Stimulated activated naive CD8-positive, alpha-beta T cell treated with anti-CD3 and anti-CD28 coated beads, Interleukin-15, amount 100 ng/mL, for 72 hours (primary cell): ENCODE measurements at regions not wholly inside any gene's neighbourhood (a gene's known extent, or its start where the extent isn't known, plus 50 kb on each side); places are given as distances from the start of the nearest gene placed in this dataset.

Experiments used
- ATAC-seq: fragments of 150-1000 bp; cut with Tn5 transposase; 2 replicates; pipeline ENCODE4 v1.10.0; 2021; ENCODE audit warnings: mild to moderate bottlenecking, moderate library complexity
- DNase-seq, 2 donors: peaks; one replicate each; pipeline ENCODE4 v3.0.0; 2021 to 2022
- H3K27ac Mint-ChIP-seq, 2 donors: one replicate each; pipeline ENCODE4 v1.8.0; 2022; ENCODE audit warnings: mild to moderate bottlenecking in 2 of 2, mixed read lengths in 2 of 2, moderate library complexity in 2 of 2
- H3K27me3 Mint-ChIP-seq: one replicate; pipeline ENCODE4 v1.8.0; 2022; ENCODE audit warnings: mixed read lengths
- H3K4me1 Mint-ChIP-seq: one replicate; pipeline ENCODE4 v1.8.0; 2022; ENCODE audit warnings: mild to moderate bottlenecking, mixed read lengths
- H3K4me3 Mint-ChIP-seq, 2 donors: one replicate each; pipeline ENCODE4 v1.8.0; 2022; ENCODE audit warnings: mild to moderate bottlenecking in 2 of 2, mixed read lengths in 2 of 2, moderate library complexity in 1 of 2
- H3K9me3 Mint-ChIP-seq, 2 donors: one replicate each; pipeline ENCODE4 v1.8.0; 2022; ENCODE audit warnings: mixed read lengths in 2 of 2

GRCh38 chr2:153068052-153068451 is 349.6 kb downstream of the ARL6IP6 start:
- no peak overlapping the region for H3K27ac Mint-ChIP-seq
- no peak overlapping the region for H3K4me3 Mint-ChIP-seq
- H3K4me1 Mint-ChIP-seq, result no peaks in the 10 kb centered on the region
- no peak for ATAC-seq
- no peak for DNase-seq
- no peaks in the 10 kb centered on the region for H3K9me3 Mint-ChIP-seq
- H3K27me3 Mint-ChIP-seq, result no peaks in the 10 kb centered on the region

DNA sequence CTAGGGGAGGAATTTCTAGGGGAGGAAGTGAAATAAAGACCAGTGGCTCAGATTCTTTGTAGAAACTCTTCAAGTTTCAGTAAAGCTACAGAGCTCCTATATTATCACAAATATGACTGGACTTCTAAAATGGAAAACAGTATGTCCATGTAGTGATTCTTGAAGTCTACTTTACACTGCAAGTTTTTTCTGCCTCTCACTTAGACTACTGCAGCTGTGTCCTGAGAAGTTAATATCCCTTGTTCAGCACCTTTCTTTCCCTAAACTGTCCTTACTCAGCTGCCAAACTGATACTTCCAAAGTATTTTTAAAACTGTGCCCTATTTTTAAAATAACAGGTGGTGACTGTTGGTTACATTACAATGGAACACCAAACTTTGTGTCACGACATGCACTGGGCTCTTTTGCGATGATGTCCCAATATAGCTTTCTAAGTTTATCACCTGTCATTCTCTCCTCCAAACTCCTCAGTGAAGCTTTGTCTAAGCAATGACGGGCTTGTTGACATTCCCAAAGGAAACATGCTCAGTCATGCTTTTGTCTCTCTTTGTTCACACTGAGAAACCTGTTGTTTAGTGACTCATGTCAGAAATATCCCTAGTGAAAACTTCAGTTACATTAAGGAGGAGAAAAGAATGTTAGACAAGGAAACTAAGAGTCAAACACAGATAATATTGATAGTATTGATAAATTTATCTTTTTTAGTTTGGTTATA is 341.1 kb downstream of the ARL6IP6 start:
- no peaks in the 10 kb centered on the region for H3K9me3 Mint-ChIP-seq

DNA sequence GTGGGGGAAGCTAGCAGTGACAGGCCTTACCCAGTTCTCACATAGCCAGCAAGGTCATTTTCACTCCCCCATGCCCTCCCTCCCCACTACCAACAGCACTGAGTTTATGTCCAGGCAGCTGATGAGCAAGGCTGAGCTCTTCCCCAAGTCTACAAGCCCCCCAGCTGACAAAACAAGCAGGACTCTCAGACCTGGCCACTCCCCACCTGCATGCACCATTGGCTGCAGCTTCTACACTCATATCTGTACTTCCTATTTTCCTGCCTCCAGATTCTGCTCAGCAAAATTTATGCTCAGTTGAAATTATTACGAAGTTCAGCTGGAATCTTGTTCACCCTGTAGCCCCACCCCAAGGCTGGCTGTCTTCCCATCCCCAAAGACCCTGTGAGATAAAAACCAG is 339.3 kb downstream of the ARL6IP6 start:
- no peaks in the 10 kb centered on the region for H3K27me3 Mint-ChIP-seq
- H3K9me3 Mint-ChIP-seq, result no peaks in the 10 kb centered on the region
- ATAC-seq, result no peak
- H3K27ac Mint-ChIP-seq, result no peak overlapping the region
- no peak for DNase-seq
- H3K4me1 Mint-ChIP-seq, result no peaks in the 10 kb centered on the region
- no peak overlapping the region for H3K4me3 Mint-ChIP-seq

More for the DNA sequence above, 341.1 kb downstream of the ARL6IP6 start:
- no peak for ATAC-seq
- Mint-ChIP-seq H3K27ac (peak overlapping the region in 1 of 2 donors; percentile 19), H3K27me3 (no peaks in the 10 kb centered on the region), H3K4me3 (no peak overlapping the region), H3K4me1 (no peaks in the 10 kb centered on the region)
- DNase-seq, result no peak

- Mint-ChIP-seq H3K27ac (no peak overlapping the region), H3K9me3 (no peaks in the 10 kb centered on the region), H3K4me1 (no peaks in the 10 kb centered on the region), H3K27me3 (no peaks in the 10 kb centered on the region), H3K4me3 (no peak overlapping the region)
- ATAC-seq (no peak), DNase-seq (no peak)
Observed at GRCh38 chr2:153055182-153055581, 336.8 kb downstream of the ARL6IP6 start.

DNA sequence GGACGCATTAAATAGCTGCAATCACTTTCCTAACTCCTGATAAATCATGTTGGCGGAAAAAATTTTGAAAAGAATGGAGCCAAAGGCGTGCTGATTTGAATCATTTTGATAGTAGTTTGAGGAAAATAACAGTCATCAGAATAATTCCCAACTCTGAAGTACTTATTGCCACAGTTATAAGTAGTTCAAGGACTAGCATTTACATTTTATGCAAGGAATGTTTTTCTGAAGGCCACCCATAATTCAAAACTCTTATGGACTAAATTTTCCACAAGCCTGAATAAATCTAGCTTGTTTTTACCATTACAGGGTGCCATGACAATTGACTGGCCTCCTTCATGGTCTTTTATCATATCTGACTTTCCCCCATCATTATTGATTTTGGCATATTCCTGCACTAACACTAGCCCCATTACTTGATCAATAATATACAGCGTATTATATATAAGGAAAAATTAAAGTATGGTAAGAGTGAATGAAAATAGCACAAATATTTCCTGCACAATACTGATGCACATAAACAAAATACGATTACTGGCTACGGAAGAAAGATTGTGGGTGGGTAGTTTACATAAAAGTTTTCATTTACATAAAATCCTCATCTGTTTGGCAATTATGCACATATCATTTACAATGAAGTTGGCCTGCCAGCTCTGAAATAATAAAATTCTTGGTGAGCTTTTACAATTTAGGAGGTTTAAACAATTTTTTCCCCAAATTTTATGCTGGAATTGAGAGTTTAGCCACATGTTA is 334.6 kb downstream of the ARL6IP6 start:
- H3K9me3 Mint-ChIP-seq, result no peaks in the 10 kb centered on the region
- H3K27ac Mint-ChIP-seq, result no peak overlapping the region
- H3K27me3 Mint-ChIP-seq, result no peaks in the 10 kb centered on the region
- DNase-seq (no peak), ATAC-seq (no peak)
- no peak overlapping the region for H3K4me3 Mint-ChIP-seq
- H3K4me1 Mint-ChIP-seq, result no peaks in the 10 kb centered on the region

- Mint-ChIP-seq H3K27me3 (peaks cover 15% of the 10 kb centered on the region), H3K9me3 (no peaks in the 10 kb centered on the region), H3K27ac (no peak overlapping the region), H3K4me3 (no peak overlapping the region), H3K4me1 (no peaks in the 10 kb centered on the region)
- no peak for DNase-seq
- ATAC-seq, result no peak
Observed at GRCh38 chr2:153047220-153047619, 328.8 kb downstream of the ARL6IP6 start.

- Mint-ChIP-seq H3K27ac (no peak overlapping the region), H3K4me1 (no peaks in the 10 kb centered on the region), H3K9me3 (peaks cover 5 to 9% of the 10 kb centered on the region in 2 donors), H3K27me3 (peaks cover 15% of the 10 kb centered on the region), H3K4me3 (no peak overlapping the region)
- ATAC-seq (no peak), DNase-seq (no peak)
Observed at GRCh38 chr2:153043385-153043784, 325.0 kb downstream of the ARL6IP6 start.

DNA sequence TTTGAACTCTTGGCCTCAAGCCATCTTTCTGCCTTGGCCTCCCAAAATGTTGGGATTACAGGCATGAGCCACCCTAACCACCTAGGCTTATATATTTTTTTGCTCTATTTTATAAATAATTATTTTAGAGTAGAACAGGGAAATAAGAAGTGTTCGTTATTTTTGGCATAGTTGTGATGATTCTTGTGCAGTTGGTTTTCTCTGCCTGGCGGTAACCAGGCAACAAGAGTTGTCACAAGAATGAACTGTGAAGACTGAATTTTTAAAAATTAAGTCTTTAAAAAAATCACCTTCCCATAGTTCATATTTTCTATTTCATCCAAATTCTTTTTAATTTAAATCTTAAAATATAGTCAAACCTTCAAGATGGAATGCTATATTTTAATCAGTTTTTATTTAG is 310.2 kb downstream of the ARL6IP6 start:
- Mint-ChIP-seq H3K27me3 (no peaks in the 10 kb centered on the region), H3K4me3 (no peak overlapping the region), H3K4me1 (no peaks in the 10 kb centered on the region), H3K27ac (no peak overlapping the region), H3K9me3 (no peaks in the 10 kb centered on the region)
- no peak for DNase-seq
- no peak for ATAC-seq

DNA sequence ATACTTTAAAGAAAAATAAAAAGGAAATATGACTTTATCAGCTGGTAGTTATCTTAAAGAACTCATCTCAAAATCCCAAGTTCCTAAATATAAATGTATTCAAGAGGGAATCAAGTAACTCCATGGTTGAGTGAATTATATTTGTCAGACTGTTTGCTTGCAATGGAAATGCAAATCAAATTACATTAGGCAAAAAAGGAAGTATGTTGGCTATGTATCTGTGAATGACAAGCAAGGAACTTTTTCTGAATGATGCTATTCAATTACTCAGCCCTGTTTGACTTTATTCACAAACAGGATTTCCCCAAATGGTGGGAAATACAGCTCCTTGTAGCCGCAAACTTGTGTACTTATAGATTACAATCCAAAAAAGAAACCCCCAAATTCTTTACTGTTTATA is 309.1 kb downstream of the ARL6IP6 start:
- no peaks in the 10 kb centered on the region for H3K27me3 Mint-ChIP-seq
- H3K4me3 Mint-ChIP-seq, result no peak overlapping the region
- H3K27ac Mint-ChIP-seq, result no peak overlapping the region
- DNase-seq (no peak), ATAC-seq (no peak)
- H3K4me1 Mint-ChIP-seq, result no peaks in the 10 kb centered on the region
- no peaks in the 10 kb centered on the region for H3K9me3 Mint-ChIP-seq

DNA sequence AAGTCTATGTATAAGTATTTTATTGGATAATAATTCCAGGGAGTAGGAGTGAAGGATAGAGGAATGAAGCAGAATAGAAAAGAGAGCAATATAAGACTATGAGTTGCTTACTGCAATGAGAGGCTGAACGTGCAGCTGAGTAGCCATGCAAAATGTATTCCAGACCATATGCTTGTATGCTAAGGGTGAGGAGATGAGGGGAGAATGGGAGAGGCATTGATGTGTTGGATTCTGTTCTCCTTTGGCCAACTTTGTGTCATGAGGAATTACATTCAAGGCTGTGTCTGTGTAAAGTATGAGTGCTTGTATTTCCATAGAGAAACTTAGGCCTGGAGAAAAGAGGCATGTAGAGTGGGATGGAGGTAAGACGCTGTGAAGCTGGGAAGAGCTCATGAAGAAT is 301.8 kb downstream of the ARL6IP6 start:
- Mint-ChIP-seq H3K4me1 (no peaks in the 10 kb centered on the region), H3K9me3 (peaks cover 18 to 40% of the 10 kb centered on the region in 2 donors), H3K27ac (no peak overlapping the region), H3K4me3 (no peak overlapping the region), H3K27me3 (no peaks in the 10 kb centered on the region)
- DNase-seq (no peak), ATAC-seq (no peak)

GRCh38 chr2:153005071-153005730 is 286.8 kb downstream of the ARL6IP6 start:
- Mint-ChIP-seq H3K27ac (no peak overlapping the region), H3K9me3 (no peaks in the 10 kb centered on the region), H3K4me1 (no peaks in the 10 kb centered on the region), H3K27me3 (no peaks in the 10 kb centered on the region), H3K4me3 (no peak overlapping the region)
- DNase-seq, result no peak
- no peak for ATAC-seq

GRCh38 chr2:153004627-153005026 is 286.2 kb downstream of the ARL6IP6 start:
- Mint-ChIP-seq H3K4me1 (no peaks in the 10 kb centered on the region), H3K27ac (no peak overlapping the region), H3K9me3 (no peaks in the 10 kb centered on the region), H3K4me3 (no peak overlapping the region), H3K27me3 (no peaks in the 10 kb centered on the region)
- DNase-seq (no peak), ATAC-seq (no peak)

- no peak overlapping the region for H3K4me3 Mint-ChIP-seq
- no peak overlapping the region for H3K27ac Mint-ChIP-seq
- H3K4me1 Mint-ChIP-seq, result no peaks in the 10 kb centered on the region
- no peaks in the 10 kb centered on the region for H3K27me3 Mint-ChIP-seq
- DNase-seq (no peak), ATAC-seq (no peak)
- peaks cover 7 to 10% of the 10 kb centered on the region in 2 donors for H3K9me3 Mint-ChIP-seq
Observed at GRCh38 chr2:152974146-152974545, 255.7 kb downstream of the ARL6IP6 start.

- H3K27me3 Mint-ChIP-seq, result no peaks in the 10 kb centered on the region
Observed at GRCh38 chr2:152971685-152972084, 253.3 kb downstream of the ARL6IP6 start.

GRCh38 chr2:152962446-152962845 is 244.0 kb downstream of the ARL6IP6 start:
- Mint-ChIP-seq H3K4me3 (no peak overlapping the region), H3K27ac (no peak overlapping the region), H3K27me3 (no peaks in the 10 kb centered on the region), H3K9me3 (no peaks in the 10 kb centered on the region), H3K4me1 (no peaks in the 10 kb centered on the region)
- no peak for DNase-seq
- no peak for ATAC-seq

More at GRCh38 chr2:152971685-152972084, 253.3 kb downstream of the ARL6IP6 start:
- DNase-seq, result no peak
- ATAC-seq, result no peak
- H3K27ac Mint-ChIP-seq, result no peak overlapping the region
- no peak overlapping the region for H3K4me3 Mint-ChIP-seq
- no peaks in the 10 kb centered on the region for H3K4me1 Mint-ChIP-seq
- peaks cover 10 to 15% of the 10 kb centered on the region in 2 donors for H3K9me3 Mint-ChIP-seq

GRCh38 chr2:152961351-152961750 is 242.9 kb downstream of the ARL6IP6 start:
- Mint-ChIP-seq H3K27ac (no peak overlapping the region), H3K4me3 (no peak overlapping the region), H3K9me3 (no peaks in the 10 kb centered on the region), H3K4me1 (no peaks in the 10 kb centered on the region), H3K27me3 (no peaks in the 10 kb centered on the region)
- DNase-seq (no peak), ATAC-seq (no peak)
